ENCODE measurements at regions not wholly inside any gene's neighbourhood (a gene's known extent, or its start where the extent isn't known, plus 50 kb on each side); places are given as distances from the start of the nearest gene placed in this dataset.
"Not testable (repeated sequence)": the region's sequence is repeated elsewhere in the genome, so short reads cannot be mapped to it uniquely, and the experiment has no call there.

GRCh38 chr15:62352817-62353216, 187.7 kb upstream of the C2CD4B start:
- Mint-ChIP-seq H3K9me3 (no peaks in the 10 kb centered on the region), H3K36me3 (no peaks in the 10 kb centered on the region), H3K27ac (no peak overlapping the region), H3K4me3 (no peak overlapping the region), H3K27me3 (peaks cover 13 to 19% of the 10 kb centered on the region in 2 donors), H3K4me1 (no peaks in the 10 kb centered on the region)
- DNase-seq (no peak), ATAC-seq (replicated peaks) (no peak)

GRCh38 chr15:62357431-62357830, 192.3 kb upstream of the C2CD4B start:
- no peak overlapping the region for H3K4me3 Mint-ChIP-seq
- H3K36me3 Mint-ChIP-seq = no peaks in the 10 kb centered on the region

GRCh38 chr15:62359416-62359815, 194.3 kb upstream of the C2CD4B start:
- Mint-ChIP-seq H3K9me3 (no peaks in the 10 kb centered on the region), H3K36me3 (no peaks in the 10 kb centered on the region), H3K4me1 (no peaks in the 10 kb centered on the region), H3K4me3 (no peak overlapping the region), H3K27ac (no peak overlapping the region), H3K27me3 (peaks cover 17 to 28% of the 10 kb centered on the region in 2 donors)
- ATAC-seq (replicated peaks) (no peak), DNase-seq (no peak)

More at GRCh38 chr15:62357431-62357830, 192.3 kb upstream of the C2CD4B start:
- Mint-ChIP-seq H3K4me1 (no peaks in the 10 kb centered on the region), H3K27me3 (peaks cover 21% of the 10 kb centered on the region in 2 donors), H3K9me3 (no peaks in the 10 kb centered on the region), H3K27ac (no peak overlapping the region)
- DNase-seq = no peak
- ATAC-seq (replicated peaks) = no peak

GRCh38 chr15:62360332-62361097, 195.4 kb upstream of the C2CD4B start:
- DNase-seq = no peak
- no peak for ATAC-seq (replicated peaks)
- Mint-ChIP-seq H3K4me1 (no peaks in the 10 kb centered on the region), H3K4me3 (no peak overlapping the region), H3K9me3 (no peaks in the 10 kb centered on the region), H3K27ac (no peak overlapping the region), H3K27me3 (peaks cover 23 to 37% of the 10 kb centered on the region in 2 donors), H3K36me3 (no peaks in the 10 kb centered on the region)

GRCh38 chr15:62362144-62362543, 197.1 kb upstream of the C2CD4B start:
- ATAC-seq (replicated peaks) (no peak), DNase-seq (no peak)

GRCh38 chr15:62362608-62363007, 197.5 kb upstream of the C2CD4B start:
- no peak for ATAC-seq (replicated peaks)
- no peak for DNase-seq
- no peaks in the 10 kb centered on the region for H3K4me1 Mint-ChIP-seq
- no peak overlapping the region for H3K27ac Mint-ChIP-seq
- H3K9me3 Mint-ChIP-seq = no peaks in the 10 kb centered on the region
- no peaks in the 10 kb centered on the region for H3K36me3 Mint-ChIP-seq
- no peak overlapping the region for H3K4me3 Mint-ChIP-seq
- H3K27me3 Mint-ChIP-seq = peaks cover 20 to 44% of the 10 kb centered on the region in 2 donors

More at GRCh38 chr15:62362144-62362543, 197.1 kb upstream of the C2CD4B start:
- H3K4me3 Mint-ChIP-seq = no peak overlapping the region
- H3K9me3 Mint-ChIP-seq = no peaks in the 10 kb centered on the region
- H3K27me3 Mint-ChIP-seq = peaks cover 20 to 44% of the 10 kb centered on the region in 2 donors
- no peaks in the 10 kb centered on the region for H3K4me1 Mint-ChIP-seq
- H3K27ac Mint-ChIP-seq = no peak overlapping the region
- no peaks in the 10 kb centered on the region for H3K36me3 Mint-ChIP-seq

- Mint-ChIP-seq H3K4me1 (no peaks in the 10 kb centered on the region), H3K9me3 (no peaks in the 10 kb centered on the region), H3K4me3 (no peak overlapping the region), H3K27ac (no peak overlapping the region), H3K36me3 (no peaks in the 10 kb centered on the region), H3K27me3 (peaks cover 20 to 44% of the 10 kb centered on the region in 2 donors)
- ATAC-seq (replicated peaks) = no peak
- no peak for DNase-seq
These were observed 198.8 kb upstream of the C2CD4B start for GRCh38 chr15:62363913-62364312.

- Mint-ChIP-seq H3K36me3 (no peaks in the 10 kb centered on the region), H3K4me1 (no peaks in the 10 kb centered on the region)
These were observed 200.8 kb upstream of the C2CD4B start for GRCh38 chr15:62365795-62366442.

GRCh38 chr15:62369454-62369853, 204.4 kb upstream of the C2CD4B start:
- Mint-ChIP-seq H3K27ac (no peak overlapping the region), H3K4me3 (no peak overlapping the region), H3K9me3 (no peaks in the 10 kb centered on the region), H3K4me1 (no peaks in the 10 kb centered on the region), H3K27me3 (peaks cover 16 to 27% of the 10 kb centered on the region in 2 donors), H3K36me3 (no peaks in the 10 kb centered on the region)
- DNase-seq (no peak), ATAC-seq (replicated peaks) (no peak)

More at GRCh38 chr15:62365795-62366442, 200.8 kb upstream of the C2CD4B start:
- Mint-ChIP-seq H3K27ac (no peak overlapping the region), H3K4me3 (no peak overlapping the region), H3K9me3 (no peaks in the 10 kb centered on the region), H3K27me3 (peaks cover 13 to 38% of the 10 kb centered on the region in 2 donors)
- no peak for DNase-seq
- ATAC-seq (replicated peaks) = no peak

GRCh38 chr15:62371683-62372082, 206.6 kb upstream of the C2CD4B start:
- not testable (repeated sequence) for H3K4me1 Mint-ChIP-seq; H3K4me3 Mint-ChIP-seq; ATAC-seq (replicated peaks); H3K27ac Mint-ChIP-seq; H3K9me3 Mint-ChIP-seq; H3K36me3 Mint-ChIP-seq; DNase-seq
- peaks cover 4 to 21% of the 10 kb centered on the region in 2 donors for H3K27me3 Mint-ChIP-seq

- Mint-ChIP-seq H3K4me3 (no peak overlapping the region), H3K27ac (no peak overlapping the region), H3K36me3 (no peaks in the 10 kb centered on the region), H3K9me3 (no peaks in the 10 kb centered on the region), H3K4me1 (no peaks in the 10 kb centered on the region), H3K27me3 (peaks cover 12 to 13% of the 10 kb centered on the region in 2 donors)
- DNase-seq (no peak), ATAC-seq (replicated peaks) (no peak)
These were observed 212.8 kb upstream of the C2CD4B start for GRCh38 chr15:62377736-62378480.

- no peak for ATAC-seq (replicated peaks)
- no peak overlapping the region for H3K4me3 Mint-ChIP-seq
- no peak for DNase-seq
- no peaks in the 10 kb centered on the region for H3K4me1 Mint-ChIP-seq
- H3K27ac Mint-ChIP-seq = no peak overlapping the region
- no peaks in the 10 kb centered on the region for H3K36me3 Mint-ChIP-seq
- peaks cover 9 to 13% of the 10 kb centered on the region in 2 donors for H3K27me3 Mint-ChIP-seq
- no peaks in the 10 kb centered on the region for H3K9me3 Mint-ChIP-seq
These were observed 213.8 kb upstream of the C2CD4B start for GRCh38 chr15:62378772-62379498.

- DNase-seq (no peak), ATAC-seq (replicated peaks) (no peak)
- Mint-ChIP-seq H3K36me3 (no peaks in the 10 kb centered on the region), H3K27me3 (peaks cover 9 to 17% of the 10 kb centered on the region in 2 donors), H3K9me3 (no peaks in the 10 kb centered on the region), H3K4me3 (no peak overlapping the region), H3K27ac (no peak overlapping the region), H3K4me1 (no peaks in the 10 kb centered on the region)
These were observed 214.9 kb upstream of the C2CD4B start for GRCh38 chr15:62380011-62380410.

GRCh38 chr15:62382046-62382445, 217.0 kb upstream of the C2CD4B start:
- Mint-ChIP-seq H3K4me1 (no peaks in the 10 kb centered on the region), H3K27me3 (peaks cover 9 to 21% of the 10 kb centered on the region in 2 donors), H3K4me3 (no peak overlapping the region), H3K9me3 (no peaks in the 10 kb centered on the region), H3K36me3 (no peaks in the 10 kb centered on the region), H3K27ac (no peak overlapping the region)
- ATAC-seq (replicated peaks) (no peak), DNase-seq (no peak)
